OCI-LY3 (cell line): ENCODE measurements at regions not wholly inside any gene's neighbourhood (a gene's known extent, or its start where the extent isn't known, plus 50 kb on each side); places are given as distances from the start of the nearest gene placed in this dataset.

Source experiments
- EZH2phosphoT487 ChIP-seq: fragments of 200-600 bp; shearing (Covaris generic); IDR thresholded peaks from 2 replicates; pipeline ENCODE4 v1.6.1; 2018; ENCODE audit warnings: antibody characterized with exemption, mixed run types, low read depth
- TF ChIP-seq, protein P1 (sequence below): fragments of 200-600, 300-600 bp; sonication (generic); IDR thresholded peaks from 2 replicates; pipeline ENCODE4 v1.5.1; 2014; ENCODE audit warnings: antibody characterized with exemption, low read length, low read depth

DNA sequence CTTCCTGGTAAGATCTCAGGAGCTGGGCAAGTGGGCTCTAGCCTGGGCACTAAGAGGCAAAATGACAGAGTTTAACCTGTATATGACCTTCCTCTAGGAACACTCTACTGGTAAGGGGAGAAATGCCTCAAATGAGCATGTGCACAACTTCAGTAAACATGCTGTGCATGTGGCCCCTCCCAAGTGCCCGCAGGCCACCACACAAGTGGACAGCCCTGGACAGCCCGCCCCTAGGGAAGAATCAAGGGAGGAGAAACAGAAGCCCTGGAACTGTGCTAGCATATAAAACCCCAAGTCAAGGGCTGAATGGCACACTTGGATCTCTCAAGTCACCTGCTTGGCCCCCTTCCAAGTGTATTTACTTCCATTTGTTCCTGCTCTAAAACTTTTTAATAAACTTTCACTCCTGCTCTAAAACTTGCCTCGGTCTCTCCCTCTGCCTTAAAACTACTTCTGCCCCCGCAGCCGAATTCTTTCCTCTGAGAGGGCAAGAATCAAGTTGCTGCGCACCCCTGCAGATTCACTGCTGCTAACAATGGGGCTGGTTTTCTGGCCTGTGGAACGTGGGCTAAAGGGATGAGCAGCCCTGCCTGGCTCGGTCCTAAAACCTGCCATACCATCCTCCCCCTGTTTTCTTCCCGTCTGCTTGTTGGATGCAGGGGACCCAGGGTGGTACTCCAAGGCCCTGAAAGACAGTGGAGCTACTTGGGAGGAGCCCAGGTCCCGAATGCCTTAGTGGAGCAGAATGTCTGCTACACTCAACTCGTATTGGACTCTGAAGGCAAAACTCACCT lies 93.5 kb downstream of the IER5 start:
- TF ChIP-seq, protein P1, sequence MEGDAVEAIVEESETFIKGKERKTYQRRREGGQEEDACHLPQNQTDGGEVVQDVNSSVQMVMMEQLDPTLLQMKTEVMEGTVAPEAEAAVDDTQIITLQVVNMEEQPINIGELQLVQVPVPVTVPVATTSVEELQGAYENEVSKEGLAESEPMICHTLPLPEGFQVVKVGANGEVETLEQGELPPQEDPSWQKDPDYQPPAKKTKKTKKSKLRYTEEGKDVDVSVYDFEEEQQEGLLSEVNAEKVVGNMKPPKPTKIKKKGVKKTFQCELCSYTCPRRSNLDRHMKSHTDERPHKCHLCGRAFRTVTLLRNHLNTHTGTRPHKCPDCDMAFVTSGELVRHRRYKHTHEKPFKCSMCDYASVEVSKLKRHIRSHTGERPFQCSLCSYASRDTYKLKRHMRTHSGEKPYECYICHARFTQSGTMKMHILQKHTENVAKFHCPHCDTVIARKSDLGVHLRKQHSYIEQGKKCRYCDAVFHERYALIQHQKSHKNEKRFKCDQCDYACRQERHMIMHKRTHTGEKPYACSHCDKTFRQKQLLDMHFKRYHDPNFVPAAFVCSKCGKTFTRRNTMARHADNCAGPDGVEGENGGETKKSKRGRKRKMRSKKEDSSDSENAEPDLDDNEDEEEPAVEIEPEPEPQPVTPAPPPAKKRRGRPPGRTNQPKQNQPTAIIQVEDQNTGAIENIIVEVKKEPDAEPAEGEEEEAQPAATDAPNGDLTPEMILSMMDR: no peak
- no peak for TF ChIP-seq EZH2phosphoT487
